Smooth muscle cell of the brain vasculature (primary cell): ENCODE measurements at regions not wholly inside any gene's neighbourhood (a gene's known extent, or its start where the extent isn't known, plus 50 kb on each side); places are given as distances from the start of the nearest gene placed in this dataset.
"Not testable (repeated sequence)": the region's sequence is repeated elsewhere in the genome, so short reads cannot be mapped to it uniquely, and the experiment has no call there.

Experiments
- DNase-seq: peaks from one replicate; pipeline ENCODE4 v3.0.0-alpha.2; 2012; ENCODE audit warnings: low read depth, low spot score

GRCh38 chr4:116328261-116328860 lies 757.0 kb downstream of the TRAM1L1 start:
- DNase-seq = no peak

DNA sequence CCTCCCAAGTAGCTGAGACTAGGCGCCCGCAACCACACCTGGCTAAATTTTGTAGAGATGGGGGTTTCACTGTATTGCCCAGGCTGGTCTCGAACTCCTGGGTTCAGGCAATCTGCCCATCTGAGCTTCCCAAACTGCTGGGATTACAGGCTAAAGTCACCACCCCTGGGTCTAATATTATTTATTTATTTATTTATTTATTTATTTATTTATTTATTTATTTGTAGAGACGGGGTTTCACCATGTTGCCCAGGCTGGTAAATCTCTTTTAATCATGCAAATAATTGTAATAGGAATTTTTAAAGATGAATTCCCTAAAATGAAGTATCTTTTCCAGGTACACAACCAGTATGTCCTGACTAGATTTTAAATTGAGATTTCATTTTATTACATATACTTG lies 761.8 kb downstream of the TRAM1L1 start:
- no peak for DNase-seq

GRCh38 chr4:116321471-116321870 lies 763.9 kb downstream of the TRAM1L1 start:
- DNase-seq = no peak

DNA sequence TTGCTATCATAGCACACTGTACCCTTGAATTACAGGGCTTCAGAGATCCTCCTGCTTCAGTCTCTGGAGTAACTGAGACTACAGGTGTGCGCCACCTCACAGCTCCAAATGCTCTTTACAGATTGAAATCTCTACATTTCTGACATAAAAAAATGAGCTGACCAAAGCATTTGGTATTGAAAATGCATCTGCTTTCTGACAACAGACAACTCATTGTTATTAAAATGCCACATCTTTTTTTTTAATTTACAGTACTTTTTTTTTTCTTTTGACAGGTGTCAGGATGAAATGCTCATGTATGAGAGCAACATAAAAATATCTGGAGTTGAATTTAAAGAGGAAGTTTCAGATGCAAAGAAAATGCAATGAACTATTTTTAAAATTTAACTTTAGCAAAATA lies 764.5 kb downstream of the TRAM1L1 start:
- DNase-seq = no peak

- no peak for DNase-seq
Measured at GRCh38 chr4:116303736-116304188, 781.6 kb downstream of the TRAM1L1 start.

DNA sequence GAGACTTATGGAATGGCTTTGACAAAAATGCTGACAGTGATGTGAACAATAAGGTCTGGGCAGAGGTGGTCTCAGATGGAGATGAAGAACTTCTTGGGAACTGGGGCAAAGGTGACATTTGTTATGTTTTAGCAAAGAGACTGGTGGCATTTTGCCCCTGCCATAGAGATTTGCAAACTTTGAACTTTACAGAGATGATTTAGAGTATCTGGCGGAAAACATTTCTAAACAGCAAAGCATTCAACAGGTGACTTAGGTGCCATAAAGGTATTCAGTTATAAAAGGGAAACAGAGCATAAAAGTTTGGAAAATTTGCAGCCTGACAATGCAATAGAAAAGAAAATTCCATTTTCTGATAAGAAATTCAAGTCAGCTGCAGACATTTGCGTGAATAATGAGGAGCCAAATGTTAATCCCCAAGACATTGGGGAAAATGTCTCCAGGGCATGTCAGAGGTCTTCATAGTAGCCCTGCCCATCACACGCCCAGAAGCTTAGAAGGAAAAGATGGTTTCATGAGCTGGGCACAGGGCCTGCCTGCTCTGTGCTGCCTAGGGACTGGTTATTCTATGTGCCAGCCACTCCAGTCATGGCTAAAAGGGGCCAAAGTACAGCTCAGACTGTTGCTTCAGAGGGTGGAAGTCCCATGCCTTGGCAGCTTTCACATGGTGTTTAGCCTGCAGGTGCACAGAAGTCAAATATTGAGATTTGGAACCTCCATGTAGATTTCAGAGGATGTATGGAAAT lies 782.2 kb downstream of the TRAM1L1 start:
- DNase-seq = no peak

GRCh38 chr4:116275006-116275405 lies 810.4 kb downstream of the TRAM1L1 start:
- no peak for DNase-seq

GRCh38 chr4:116272336-116272735 lies 813.0 kb downstream of the TRAM1L1 start:
- no peak for DNase-seq

- DNase-seq = not testable (repeated sequence)
Measured at GRCh38 chr4:116260931-116261330, 824.4 kb downstream of the TRAM1L1 start.

DNA sequence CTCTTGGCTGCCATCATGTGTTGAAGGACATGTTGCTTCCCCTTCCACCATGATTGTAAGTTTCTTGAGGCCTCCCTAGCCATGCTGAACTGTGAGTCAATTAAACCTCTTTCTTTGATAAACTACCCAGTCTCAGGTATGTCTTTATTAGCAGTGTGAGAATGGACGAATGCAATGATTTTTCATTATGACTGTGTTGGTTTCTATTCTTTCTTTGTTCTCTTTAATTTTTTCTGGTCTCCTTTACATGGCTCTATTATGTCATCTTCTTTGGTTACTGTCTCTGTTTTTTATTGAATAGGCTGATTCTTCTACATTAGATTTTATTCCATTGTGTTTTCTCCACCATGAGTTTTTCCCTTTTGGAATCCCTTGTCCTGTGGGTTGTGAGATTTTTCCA lies 840.6 kb downstream of the TRAM1L1 start:
- no peak for DNase-seq

GRCh38 chr4:116243431-116243830 lies 841.9 kb downstream of the TRAM1L1 start:
- DNase-seq = no peak

DNA sequence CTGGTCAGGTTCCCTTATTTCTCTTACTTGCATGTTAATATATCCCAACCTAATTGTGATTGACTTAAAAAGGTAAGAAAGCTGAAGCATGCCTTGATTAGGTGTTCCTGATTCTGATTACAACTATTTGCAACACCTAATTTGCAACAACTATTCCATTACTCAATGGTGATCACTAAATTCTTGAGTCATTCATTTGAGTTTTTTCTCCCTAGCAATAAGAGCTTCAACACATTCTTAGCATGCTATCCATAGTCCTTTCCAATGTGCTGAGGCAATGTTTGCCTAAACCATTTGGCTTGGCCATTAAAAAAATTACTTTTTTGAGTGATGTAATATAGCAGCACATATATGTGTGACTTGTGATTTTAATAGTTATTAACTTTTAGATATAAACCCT lies 851.4 kb downstream of the TRAM1L1 start:
- no peak for DNase-seq

- not testable (repeated sequence) for DNase-seq
Measured at GRCh38 chr4:116231999-116232398, 853.4 kb downstream of the TRAM1L1 start.

GRCh38 chr4:116229420-116229819 lies 856.0 kb downstream of the TRAM1L1 start:
- DNase-seq = no peak

DNA sequence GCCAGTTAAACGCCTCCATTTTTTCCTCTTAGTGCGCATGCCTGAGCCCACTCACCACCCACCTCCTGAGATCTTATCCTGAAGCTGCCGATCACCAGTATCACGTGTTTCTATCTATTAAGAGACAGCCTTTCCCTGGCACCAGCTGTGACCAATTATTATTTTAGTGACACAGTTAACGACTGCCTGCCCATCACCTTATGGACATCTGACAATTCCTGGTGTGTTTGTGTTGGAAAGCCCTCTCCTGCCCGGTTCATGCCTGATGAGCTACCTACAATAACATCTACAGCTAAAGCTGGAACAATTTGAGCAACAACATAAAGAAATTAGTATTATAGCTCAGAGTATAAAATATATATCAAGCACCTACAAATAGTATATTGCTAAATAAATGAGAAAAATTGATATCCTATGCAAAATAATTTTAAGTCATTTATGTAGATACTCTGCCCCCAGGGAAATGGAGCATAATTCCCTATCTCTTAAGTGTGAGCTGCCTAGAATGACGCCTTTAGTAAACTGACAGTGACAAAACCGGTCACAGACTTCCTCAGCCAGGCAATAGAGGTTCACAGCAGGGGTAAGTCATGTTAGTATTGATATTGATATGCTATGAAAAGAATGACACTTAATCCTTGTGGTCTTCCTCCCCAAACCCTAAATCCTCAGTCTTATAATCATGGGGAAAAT lies 862.2 kb downstream of the TRAM1L1 start:
- no peak for DNase-seq

GRCh38 chr4:116217781-116218180 lies 867.6 kb downstream of the TRAM1L1 start:
- no peak for DNase-seq

DNA sequence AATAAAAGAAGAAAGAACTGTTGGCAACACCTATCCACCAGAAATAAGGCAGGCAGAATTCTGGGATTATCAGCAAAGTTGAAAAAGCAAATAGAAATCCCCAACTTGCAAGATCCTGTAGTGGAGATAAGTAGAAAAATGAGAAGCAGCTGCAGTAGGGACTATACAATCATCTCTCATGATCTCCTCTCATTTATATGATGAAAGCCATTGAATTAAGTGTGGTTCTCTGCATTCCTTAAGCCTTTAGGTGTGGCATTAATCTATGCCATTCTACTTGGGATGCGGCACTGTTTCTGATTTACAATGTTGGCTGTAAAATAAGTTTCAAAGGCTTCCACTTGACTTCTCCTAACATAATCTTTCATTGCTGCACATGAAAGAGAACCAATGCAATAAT lies 869.8 kb downstream of the TRAM1L1 start:
- DNase-seq = no peak

- DNase-seq = no peak
Measured at GRCh38 chr4:116202524-116202923, 882.9 kb downstream of the TRAM1L1 start.

GRCh38 chr4:116197317-116197809 lies 888.0 kb downstream of the TRAM1L1 start:
- DNase-seq = no peak

DNA sequence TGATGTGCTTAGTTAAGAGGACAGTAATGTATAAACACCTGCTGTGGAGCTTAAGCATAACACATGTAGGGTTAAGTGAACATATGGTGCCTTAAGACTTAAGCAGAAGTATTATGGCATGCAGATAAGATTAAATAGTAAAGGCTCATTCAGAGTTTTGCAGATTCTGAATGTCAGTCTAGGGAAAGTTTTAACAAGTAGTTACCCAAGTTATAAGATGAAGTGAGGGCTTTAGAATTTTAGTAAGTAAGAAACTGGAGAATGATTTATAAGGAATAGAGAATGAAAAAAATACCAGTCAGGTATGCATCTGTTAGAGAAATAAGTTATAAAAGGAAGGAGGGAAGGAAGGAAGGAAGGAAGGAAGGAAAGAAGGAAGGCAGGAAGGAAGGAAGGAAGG lies 902.1 kb downstream of the TRAM1L1 start:
- no peak for DNase-seq

DNA sequence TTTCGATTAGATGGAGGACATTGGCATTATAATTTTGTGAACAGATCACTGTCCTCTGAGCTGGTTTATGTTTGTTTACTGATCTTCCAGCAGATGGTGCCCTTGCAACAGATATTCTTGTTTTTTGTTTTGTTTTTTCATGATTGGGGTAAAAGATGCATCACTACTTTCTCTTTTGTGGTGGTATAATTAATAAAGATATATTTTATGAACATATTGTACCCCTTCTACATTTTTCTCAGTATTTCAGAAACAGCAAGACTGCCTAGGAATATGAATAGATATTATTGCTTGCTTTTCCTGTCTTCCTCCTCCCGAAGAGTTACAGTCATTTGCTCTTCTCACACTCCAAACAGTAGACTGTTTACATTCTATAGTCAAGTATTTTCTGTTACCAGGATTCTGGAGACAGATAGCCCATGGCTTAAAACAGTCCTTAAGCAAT lies 905.2 kb downstream of the TRAM1L1 start:
- DNase-seq = peak; percentile 1

- not testable (repeated sequence) for DNase-seq
Measured at GRCh38 chr4:116151371-116151770, 934.0 kb downstream of the TRAM1L1 start.
